GM12872 (cell line): ENCODE measurements at regions not wholly inside any gene's neighbourhood (a gene's known extent, or its start where the extent isn't known, plus 50 kb on each side); places are given as distances from the start of the nearest gene placed in this dataset.

Experiments
- CTCF ChIP-seq: IDR thresholded peaks from 3 replicates; pipeline ENCODE4 v1.5.1; 2011; ENCODE audit warnings: low read depth, mild to moderate bottlenecking, low read length, moderate library complexity; ENCODE audit not compliant: insufficient read depth

GRCh38 chr2:240205772-240206171, 65.3 kb upstream of the OTOS start:
- TF ChIP-seq CTCF = no peak

GRCh38 chr2:240206630-240207029, 66.2 kb upstream of the OTOS start:
- no peak for TF ChIP-seq CTCF

- TF ChIP-seq CTCF = no peak
Measured at GRCh38 chr2:240207661-240208060, 67.2 kb upstream of the OTOS start.

GRCh38 chr2:240208096-240208495, 67.6 kb upstream of the OTOS start:
- TF ChIP-seq CTCF = no peak

- TF ChIP-seq CTCF = no peak
Measured at GRCh38 chr2:240208631-240209211, 68.3 kb upstream of the OTOS start.

GRCh38 chr2:240209493-240209892, 69.0 kb upstream of the OTOS start:
- no peak for TF ChIP-seq CTCF

- TF ChIP-seq CTCF = no peak
Measured at GRCh38 chr2:240210198-240210965, 69.9 kb upstream of the OTOS start.
